Right renal cortex interstitium (tissue), 3 donors: ENCODE measurements at regions not wholly inside any gene's neighbourhood (a gene's known extent, or its start where the extent isn't known, plus 50 kb on each side); places are given as distances from the start of the nearest gene placed in this dataset.
"Not testable (repeated sequence)": the region's sequence is repeated elsewhere in the genome, so short reads cannot be mapped to it uniquely, and the experiment has no call there.

Experiments
- DNase-seq, 3 donors: peaks; one replicate each; pipeline ENCODE4 v3.0.0-alpha.2; 2013; ENCODE audit warnings: low read depth in 3 of 3, low spot score in 2 of 3

GRCh38 chrX:34279866-34280560, 147.9 kb upstream of the FAM47A start:
- DNase-seq: no peak

GRCh38 chrX:34275699-34276098, 143.6 kb upstream of the FAM47A start:
- no peak for DNase-seq

GRCh38 chrX:34270434-34270833, 138.3 kb upstream of the FAM47A start:
- no peak for DNase-seq

DNA sequence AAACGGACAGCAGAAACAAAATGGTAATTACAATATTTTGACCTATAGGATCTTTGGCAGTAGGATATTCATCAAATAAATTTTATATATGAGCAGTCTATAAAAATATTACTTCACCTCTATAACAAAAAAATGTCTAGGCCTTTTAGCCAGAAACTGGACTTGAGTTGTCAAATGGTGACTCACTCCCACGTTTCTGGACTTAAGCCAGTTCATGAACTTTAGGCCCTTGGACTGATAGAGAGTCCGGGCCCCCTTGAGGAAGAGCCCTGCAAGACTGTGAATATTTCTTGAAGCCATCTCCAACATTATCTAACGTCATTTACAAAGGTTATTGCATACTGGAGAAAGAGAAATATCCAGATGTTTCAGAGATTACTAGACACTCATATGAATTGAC, 106.8 kb upstream of the FAM47A start:
- no peak for DNase-seq

DNA sequence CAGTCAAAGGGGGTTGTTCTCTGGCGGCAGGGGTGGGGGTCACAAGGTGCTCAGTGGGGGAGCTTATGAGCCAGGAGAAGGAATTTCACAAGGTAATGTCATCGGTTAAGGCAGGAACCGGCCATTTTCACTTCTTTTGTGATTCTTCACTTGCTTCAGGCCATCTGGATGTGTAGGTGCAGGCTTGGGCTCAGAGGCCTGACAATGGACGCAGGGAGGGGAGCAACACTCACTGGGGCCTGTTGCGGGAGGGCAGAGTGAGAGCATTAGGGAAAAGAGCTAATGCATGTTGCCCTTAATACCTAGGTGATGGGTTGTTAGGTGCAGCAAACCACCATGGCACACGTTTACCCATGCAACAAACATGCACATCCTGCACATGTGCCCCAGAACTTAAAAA, 98.0 kb upstream of the FAM47A start:
- not testable (repeated sequence) for DNase-seq

- no peak for DNase-seq
Observed at GRCh38 chrX:34227804-34228203, 95.7 kb upstream of the FAM47A start.

- DNase-seq: no peak
Observed at GRCh38 chrX:34223574-34223973, 91.5 kb upstream of the FAM47A start.

- DNase-seq: no peak
Observed at GRCh38 chrX:34218063-34218462, 85.9 kb upstream of the FAM47A start.

- DNase-seq: no peak
Observed at GRCh38 chrX:34197946-34198345, 65.8 kb upstream of the FAM47A start.
